ENCODE measurements at regions not wholly inside any gene's neighbourhood (a gene's known extent, or its start where the extent isn't known, plus 50 kb on each side); places are given as distances from the start of the nearest gene placed in this dataset.

DNA sequence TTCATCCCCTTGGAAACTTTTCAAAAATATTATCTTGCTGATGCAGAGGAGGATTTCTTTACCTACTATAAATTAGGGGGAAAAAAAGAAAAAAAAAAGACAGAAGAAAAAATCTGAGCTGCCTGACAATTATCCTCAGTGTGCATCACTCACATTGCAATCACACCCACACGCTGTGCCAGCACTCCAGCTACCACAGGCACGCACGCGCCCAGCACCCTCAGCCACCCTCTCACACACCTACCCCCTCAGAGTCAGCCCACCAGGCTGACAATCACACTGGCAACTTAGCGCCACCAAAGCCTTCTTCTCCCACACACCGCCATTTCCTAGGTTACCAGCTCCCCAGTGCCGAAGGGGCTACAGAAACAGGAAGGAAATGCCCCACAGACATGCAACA, 236.1 kb downstream of the KCNA4 start:
- DNase-seq = no peak

DNA sequence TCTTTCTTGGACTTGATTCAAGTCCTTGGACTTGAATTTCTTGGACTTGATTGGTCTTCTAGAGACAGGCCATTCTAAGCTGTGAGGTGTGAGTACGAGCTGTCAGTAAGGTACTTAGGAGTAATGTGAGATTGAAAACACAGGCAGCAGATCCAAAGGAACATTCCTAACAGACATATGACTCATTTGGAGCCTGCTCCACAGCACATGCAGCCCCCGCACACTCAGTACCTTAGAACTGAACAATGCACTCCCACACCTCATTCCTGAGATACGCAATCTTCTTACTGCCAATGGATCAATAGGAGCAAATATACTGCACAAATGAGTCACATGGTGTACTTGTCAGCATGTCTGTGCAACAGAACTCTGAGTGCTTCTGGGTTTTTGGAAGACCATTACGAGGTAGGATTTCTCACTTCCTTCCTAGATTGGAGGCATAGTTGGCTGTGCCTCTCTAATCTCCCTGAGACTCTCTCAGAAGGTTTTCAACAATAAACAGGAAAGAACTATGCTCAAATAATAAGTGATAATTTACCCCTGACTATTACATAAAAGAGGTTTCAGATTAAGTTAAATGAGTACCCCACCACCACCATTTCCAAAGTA, 243.1 kb downstream of the KCNA4 start:
- DNase-seq = no peak

DNA sequence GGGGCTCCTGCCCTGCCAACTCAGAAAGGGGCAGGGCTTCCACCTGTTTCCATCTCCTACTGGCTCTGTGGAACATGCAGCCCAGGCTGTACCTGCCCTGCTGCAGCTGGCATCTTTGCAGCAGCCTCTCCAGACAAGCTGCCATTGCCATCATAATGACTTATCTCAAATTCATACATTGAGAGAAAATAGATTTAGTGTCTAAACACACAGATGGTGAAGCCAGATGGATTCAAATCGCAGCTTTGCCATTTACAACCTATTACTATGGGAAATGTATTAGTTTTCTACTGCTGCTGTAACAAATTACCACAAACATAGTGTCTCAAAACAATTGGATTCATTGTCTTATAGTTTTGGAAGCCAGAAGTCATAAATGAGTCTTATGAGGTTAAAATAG, 260.0 kb downstream of the KCNA4 start:
- DNase-seq = no peak

DNA sequence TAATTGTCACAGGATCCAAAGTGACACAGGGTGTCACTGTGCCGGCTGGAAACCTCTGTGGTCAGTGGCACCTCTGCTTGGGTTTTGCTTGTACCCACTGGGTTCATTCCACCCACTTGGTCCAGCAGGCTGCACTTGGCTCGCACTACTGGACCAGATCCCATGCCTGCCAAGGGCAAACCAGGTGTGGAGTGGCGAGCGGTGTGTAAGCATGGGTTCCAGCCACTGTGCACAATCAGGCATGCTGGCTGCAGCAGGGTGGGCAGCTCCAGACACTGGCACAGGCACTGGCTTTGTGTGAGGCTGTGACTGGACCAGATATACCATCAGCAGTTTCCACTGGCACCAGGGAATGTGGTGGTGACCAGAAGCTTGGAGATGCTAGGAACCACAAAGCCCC, 261.4 kb downstream of the KCNA4 start:
- DNase-seq = no peak

DNA sequence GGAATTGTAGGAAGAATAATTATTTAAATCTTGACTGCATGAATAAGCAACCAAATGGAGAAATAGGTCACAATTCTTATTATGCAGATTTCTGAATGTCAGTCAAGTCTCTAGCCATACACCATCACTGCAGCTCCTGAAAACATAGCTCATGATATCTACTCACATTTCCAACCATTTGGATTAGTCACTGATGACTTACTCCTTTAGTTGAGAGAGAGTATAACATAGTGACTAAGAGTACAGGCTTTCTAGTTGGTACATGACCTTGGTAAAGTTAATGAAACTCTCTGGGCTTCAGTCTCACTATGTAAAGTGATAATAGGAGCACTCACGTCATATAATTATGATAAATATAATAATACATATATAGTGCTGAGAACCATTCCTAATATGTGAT, 265.2 kb downstream of the KCNA4 start:
- no peak for DNase-seq

DNA sequence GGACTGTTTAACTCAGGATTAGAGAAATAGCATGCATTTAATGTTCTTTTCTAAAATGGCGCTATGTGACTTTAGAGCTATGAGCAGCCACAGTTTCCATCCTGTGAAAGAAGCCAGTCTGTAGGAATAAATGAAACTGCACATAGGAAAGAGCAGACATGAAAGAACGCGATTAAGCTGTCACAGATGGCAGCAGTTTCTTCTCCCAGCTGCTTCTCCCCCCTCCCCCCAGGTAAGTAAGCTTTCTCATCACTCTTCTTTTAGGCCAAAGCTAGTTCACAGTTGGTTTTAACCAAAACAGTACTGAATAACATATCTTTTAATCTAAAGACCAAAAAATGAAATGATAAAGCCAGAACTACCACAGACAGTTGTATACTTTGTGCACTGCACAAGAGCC, 266.4 kb downstream of the KCNA4 start:
- no peak for DNase-seq

DNA sequence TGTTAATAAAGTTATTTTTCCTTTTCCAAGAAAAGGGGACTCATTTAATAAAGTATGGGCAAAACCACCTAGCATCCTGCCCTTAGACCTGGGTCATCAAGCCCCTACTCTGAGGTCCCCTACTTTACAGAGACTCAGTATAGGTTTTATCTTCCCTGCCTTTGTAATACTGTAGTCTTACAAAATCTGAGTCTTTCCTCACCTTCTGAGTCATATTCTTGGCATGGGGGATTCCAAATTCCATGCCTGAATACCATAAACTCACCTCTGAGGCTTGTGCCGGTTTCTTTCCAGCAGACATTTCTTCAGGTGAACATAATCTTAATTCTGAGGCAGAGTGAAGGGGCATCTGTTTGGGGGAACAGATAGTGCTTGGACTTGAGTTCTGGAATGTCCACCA, 282.5 kb downstream of the KCNA4 start:
- DNase-seq = no peak

DNA sequence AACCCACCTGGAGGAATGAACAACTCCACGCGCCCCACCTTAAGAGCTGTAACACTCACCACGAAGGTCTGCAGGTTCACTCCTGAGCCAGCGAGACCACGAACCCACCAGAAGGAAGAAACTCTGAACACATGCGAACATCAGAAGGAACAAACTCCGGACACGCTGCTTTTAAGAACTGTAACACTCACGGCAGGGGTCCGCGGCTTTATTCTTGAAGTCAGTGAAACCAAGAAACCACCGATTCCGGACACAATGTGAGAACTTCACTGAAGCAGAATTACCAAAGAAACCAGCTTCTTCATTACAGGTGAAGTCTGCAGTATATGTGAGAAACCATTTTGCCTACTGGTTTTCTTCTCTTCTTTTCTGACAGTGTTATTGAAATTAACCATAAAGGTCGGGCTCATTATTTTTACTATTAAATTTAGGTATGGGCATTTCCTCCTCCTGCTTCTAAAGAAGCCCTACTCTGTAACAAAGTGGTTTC, 303.0 kb downstream of the KCNA4 start:
- no peak for DNase-seq

DNA sequence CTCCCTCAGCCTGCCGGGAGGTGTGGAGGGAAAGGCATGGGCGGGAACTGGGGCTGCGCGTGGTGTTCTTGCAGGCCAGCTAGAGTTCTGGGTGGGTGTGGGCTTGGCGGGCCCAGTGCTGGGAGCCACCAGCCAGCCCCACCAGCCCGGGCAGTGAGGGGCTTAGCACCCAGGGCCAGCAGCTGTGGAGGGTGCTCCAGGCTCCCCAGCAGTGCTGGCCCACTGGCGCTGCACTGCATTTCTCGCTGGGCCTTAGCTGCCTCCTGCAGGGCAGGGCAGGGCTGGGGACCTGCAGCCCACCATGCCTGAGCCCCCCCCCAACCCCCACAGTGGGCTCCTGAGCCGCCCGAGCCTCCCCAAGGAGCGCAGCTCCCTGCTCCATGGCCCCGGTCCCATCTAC, 304.2 kb downstream of the KCNA4 start:
- no peak for DNase-seq

DNA sequence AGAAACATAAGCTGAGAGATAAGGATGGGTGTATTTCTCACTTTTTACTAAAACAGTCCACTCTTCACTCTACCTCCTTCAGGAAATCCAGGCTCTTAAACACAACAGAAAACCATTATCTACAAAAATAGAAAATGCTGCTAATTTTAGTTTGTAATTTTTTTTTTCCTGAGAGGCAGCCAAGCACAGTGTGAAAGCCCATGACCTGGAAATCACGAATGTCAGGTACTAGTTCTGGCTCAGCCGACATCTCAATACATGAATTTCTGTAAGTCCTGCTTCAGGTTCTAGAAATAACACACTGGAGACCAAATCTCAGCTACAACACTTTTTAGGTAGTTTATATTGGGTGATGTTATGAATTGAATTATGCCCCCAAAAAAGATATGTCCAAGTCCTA, 308.9 kb downstream of the KCNA4 start:
- no peak for DNase-seq

DNA sequence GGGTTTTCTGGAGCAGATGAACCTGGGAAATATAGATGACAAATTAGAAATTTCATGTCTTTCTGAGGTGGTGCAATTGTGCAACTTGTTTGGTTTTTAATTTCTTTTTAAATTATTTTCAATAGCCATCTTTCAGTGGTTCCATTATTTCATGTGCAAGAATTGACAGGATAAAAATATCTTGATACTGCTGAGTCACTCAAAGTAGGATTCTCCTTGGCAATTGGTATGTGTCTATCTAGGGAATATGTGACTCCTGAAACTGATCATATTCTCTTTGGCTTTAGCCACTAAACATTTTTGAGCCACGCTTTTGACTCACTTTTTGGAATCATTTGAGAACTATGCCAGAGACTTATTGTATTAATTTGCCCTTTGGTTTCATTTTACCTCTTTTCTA, 331.5 kb downstream of the KCNA4 start:
- DNase-seq = no peak

DNA sequence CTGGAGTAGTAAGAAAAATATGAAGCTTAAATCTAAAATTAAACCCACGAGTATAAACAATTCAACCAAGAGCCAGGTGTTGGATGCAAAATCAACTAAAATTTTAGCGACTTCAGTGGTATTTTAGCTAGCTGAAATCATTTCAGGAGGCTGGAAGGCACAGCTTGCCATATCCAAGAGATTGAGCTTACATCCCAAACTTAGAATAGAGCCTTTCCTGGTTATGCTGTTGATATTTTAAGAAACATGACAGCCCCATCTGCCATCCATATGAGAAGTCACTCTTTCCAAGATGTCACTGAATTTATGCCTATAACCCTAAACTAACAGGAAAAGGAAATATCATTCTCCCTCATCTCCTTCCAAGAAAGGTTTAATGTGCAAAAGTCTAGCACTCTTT, 334.0 kb downstream of the KCNA4 start:
- no peak for DNase-seq

DNA sequence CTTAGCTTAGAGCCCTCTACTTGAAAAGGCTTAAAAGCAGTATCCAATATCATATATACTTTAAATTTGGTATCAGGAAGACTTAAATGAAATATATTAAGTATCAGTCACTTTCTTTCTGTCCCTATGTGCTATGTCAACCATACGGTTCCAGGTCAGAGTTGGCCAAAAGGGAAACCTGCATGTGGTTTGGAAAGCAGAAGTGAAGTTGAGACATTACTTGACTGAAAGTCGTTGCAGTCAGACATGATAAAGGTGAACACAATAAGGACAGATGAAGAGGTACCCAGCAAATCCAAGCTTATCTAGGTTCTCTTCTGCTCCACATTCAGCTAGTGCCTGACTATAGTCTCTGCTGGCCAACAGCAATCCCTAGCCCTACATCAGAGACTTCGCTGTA, 336.8 kb downstream of the KCNA4 start:
- no peak for DNase-seq

DNA sequence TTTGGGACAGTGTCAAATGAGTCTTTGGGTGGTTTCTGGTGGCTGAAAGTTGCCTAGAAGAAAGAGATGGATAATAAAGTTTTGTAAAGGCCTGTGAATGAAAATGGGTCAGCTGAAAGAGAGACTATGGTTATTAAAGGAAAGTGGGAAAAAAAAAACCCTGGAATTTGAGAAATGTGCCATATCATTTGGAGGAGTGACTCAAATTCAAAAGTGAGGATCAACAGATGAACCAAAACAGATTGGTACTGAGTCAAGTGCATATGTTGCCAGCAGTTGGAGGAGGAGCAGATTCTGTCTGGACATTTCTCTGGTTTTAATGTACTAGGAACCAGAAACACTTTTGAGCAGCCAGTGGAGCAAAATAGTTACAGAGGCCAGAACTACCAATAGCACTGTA, 339.8 kb downstream of the KCNA4 start:
- DNase-seq = no peak

DNA sequence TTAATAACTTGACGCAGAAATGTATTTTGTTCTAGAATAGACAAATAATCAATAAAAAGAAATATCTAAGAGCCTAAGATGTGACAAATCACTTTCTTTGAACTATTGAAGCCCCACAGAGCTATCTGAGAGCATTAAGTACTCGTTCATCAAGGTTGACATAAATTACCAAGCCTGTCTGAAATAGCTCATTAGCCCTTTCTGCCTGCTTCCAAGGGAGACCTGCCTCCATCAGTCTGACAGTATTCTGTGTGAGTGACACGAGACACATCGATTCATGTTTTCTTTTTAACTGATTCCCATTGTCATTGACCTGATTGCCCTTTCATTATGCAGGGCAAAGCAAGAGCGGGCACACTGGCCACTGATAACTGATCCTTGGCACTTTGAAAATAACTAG, 347.5 kb downstream of the KCNA4 start:
- no peak for DNase-seq

DNA sequence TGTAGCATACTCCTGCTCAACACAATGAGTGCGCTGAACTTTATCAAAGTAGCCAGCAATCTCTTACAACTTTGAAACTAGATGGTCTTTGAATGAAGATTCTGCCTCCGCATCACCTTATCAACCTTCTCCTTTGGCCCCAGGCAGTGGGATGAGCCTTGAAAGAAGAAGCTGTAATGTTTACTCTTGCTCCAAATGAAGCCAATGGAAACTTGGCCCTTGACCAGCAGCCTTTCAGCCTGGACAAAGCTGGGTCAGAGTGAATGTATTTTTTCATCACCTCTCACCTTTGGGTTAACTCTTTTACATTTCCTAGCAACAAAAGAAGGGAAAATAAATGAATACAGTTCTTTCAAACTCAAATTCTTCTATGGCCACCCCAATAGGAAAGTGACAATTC, 359.1 kb downstream of the KCNA4 start:
- DNase-seq = no peak

DNA sequence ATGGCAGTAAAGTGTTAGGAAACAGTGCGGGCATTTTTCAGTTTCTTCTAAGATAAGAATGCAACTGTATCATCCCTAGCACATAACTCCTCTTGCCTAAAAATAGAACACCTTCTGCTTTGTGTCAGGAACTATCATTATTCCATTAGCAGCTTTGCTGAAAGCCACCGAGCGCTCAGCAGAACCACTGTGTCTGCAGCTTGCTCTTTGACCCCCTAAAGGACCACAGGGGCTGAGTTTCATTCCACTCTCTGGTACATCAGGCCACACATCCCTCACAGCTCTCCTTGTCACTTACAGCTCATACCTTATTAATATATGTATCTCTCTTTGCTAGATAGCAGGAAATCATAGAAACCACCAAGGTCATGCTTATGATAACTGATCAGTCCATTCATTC, 360.2 kb downstream of the KCNA4 start:
- DNase-seq = no peak

DNA sequence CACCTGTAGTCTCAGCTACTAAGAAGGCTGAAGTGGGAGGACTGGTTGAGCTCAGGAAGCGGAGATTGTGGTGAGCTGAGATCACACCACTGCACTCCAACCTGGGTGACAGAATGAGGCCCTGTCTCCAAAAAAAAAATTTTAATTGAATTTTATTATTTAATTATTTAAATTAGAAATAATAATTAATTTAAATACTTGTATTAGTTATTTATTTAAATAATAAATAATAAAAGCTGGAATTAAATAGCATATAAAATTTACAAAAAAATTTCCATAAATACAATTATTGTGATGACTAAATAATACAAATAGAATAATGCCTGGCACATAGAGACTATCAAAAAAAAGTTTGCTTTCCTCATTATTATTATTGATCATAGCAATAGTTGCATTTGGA, 371.5 kb downstream of the KCNA4 start:
- no peak for DNase-seq

DNA sequence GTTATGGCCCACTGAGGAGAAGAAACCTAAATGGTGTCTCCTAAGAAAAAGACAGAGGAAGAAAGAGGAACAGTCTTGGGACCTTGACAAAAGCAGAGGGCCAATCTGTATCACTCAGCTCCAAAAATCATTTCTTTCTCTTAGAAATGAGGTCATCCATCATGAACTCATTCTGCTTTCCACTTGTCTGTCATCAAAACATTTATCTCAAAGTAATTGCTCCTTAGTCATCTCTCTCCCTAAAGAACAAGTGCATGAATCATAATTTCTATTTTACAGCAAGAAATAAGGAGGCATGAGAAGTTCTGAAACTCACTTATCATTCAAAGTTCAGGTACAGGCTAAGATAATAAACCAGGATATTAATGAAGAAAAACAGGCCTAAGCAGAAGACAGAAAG, 375.6 kb downstream of the KCNA4 start:
- no peak for DNase-seq

DNA sequence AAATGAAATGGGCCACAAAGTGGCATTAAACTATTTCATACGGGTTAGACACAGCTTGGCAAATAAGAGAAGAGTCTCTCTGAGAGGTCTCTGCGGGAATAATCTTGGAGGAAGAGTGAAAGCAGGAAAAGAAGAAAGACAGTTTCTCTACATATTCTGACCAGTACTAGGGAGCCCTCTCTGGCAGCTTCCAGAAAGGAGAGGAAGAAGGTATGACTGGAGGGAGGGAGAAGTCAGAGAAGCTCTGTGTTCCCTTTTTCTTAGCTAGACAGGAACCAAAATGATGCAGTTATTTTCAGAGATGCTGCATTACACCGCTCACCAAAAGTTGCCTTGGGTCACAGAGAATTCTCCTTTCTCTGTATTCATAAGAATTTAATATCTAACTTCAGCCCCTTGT, 382.1 kb downstream of the KCNA4 start:
- DNase-seq = no peak

DNA sequence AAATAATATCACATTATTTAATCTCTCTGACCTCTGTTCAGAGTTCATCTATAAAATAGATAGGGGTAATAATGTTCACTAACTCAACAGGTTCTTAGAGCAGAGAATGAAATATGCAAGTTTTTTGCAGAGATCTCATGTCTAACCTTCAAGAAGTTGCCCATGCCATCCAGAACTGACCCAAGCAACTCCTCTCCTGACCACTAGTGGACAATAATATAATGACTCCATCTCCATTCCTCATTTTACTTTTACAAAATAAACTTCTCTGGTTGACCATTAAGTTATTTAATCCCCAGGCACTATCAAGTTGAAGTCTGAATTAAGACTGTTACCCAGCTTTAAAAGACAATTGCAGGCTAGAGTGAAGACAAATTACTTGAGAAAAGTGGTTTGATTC, 382.6 kb downstream of the KCNA4 start:
- no peak for DNase-seq

DNA sequence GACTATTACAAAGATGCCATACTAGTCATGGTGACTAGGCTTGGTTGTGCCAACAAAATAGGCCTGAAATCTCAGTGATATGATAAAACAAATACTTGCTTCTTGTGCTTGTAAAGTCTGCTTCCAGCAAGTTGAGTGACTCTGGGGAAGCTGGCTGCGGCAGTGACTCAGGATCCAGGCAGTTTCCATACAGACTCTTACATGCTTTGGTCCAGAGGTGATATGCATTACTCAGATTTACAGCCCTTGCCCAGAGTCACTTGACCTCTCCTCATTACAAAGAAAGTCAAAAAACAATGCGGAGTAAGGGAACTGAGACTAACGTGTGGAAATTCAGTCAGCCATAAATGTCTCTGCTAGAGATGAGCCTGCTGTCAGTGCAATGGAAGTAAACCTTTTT, 387.5 kb downstream of the KCNA4 start:
- DNase-seq = peak; percentile 63

DNA sequence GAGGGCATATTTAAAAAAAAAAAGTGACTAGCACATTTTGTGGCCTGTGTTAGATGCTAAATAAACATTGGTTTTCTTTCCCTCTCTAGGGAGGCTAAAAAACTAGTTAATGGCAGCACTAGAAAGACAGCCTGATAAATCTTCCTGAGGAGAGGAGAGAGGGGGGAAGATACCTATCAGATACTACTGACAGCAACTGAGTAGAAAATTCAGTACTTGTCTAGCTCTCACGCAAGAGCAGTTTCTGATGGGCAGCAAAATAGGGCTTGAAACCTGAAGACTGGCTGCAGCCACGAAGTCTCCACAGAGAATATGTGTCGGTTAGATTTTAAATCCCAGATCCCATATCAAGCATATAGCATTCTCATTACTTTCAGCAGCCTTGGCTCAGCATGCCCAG, 388.2 kb downstream of the KCNA4 start:
- no peak for DNase-seq

DNA sequence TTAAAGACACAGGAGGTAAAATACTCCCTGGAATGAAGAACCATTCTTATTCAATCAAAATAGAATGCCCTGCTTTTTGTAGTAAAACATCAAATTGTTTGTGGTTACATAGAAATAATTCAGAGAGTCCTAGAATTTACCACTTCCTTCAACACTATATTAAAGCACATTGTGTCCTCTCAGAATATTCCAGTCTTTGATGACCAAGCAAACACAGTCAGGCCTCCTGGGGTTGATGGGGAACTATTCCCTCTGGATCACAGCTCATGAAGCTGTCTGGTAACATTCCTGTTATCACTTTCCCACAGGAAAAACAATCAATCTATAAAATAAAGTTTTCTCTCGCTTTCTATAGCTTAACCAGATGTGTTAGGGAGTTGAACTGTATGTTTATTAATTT, 389.3 kb downstream of the KCNA4 start:
- DNase-seq = no peak

DNA sequence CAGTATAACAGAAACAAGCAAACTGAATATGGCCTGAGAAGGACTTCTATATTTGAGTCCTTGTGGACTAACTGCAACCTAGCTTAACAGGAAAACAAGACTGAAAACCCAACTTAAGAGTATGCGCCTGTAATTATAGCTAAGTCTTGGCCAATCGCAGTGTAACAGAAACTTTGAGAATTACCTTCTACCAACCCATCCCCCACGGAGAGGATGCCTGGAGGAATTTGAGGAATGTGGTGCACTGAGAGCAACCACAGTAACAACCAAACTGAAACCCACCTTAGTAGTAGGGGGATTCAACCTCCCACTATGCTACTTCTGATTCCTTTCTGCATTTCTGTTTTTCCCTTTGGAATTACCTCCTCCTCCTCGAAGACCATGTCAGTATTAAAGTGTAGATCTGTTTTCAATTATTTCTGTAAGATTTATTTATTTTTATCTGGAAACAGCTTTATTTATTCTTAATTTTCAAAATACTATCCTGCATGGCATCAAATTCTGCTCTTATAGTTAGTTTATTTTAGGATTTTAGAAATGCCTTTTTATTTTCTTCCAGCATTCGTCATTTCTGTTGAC, 393.6 kb downstream of the KCNA4 start:
- DNase-seq = no peak

Data from T1000 (cell line).